HG02840 (cell line): ENCODE measurements at regions not wholly inside any gene's neighbourhood (a gene's known extent, or its start where the extent isn't known, plus 50 kb on each side); places are given as distances from the start of the nearest gene placed in this dataset.

Experiments used
- ATAC-seq: cut with Tn5 transposase; IDR thresholded peaks from one replicate; pipeline ENCODE4 v1.9.1; 2021; ENCODE audit warnings: mild to moderate bottlenecking, moderate library complexity, moderate number of reproducible peaks; ENCODE audit not compliant: unreplicated experiment, low FRiP score

DNA sequence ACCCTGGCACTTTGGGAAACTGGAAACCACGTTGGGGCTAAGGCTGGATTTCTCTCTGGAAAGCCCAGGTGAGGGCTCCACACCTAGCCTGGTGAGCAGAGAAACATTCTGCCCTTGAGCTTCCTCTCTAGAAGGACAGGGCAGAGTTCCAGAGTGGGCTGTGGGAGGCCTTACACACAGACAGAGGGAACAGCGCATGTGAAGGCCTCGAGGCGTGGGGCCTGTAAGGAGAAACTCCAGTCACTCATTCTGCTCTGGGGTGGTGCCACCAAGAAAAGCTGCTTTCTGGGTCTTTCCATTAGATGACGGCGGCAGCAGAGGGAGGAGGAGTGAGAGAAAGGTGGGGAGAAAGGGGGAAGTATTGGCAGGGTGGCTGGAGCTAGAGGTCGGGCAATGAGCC lies 183.1 kb downstream of the CHST1 start:
- ATAC-seq: no peak

DNA sequence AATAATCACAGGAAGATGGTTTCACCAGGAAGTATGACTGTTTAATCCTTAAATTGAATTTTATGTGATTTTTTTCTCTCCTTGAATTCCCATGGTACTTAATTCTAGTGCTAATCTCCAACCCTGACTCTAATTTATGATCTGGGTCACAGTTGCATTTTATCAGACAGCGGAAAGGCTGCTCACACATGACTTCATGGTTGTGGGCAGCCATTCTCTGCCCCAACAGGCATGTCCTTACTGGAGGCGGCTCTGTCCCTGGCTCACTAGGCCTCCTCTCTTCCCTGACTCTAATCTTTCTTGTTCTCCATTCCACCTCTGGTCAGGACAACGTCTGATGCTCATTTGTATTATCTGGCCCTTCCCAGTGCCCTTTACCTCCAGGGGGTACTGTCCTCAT lies 184.4 kb downstream of the CHST1 start:
- ATAC-seq: no peak

DNA sequence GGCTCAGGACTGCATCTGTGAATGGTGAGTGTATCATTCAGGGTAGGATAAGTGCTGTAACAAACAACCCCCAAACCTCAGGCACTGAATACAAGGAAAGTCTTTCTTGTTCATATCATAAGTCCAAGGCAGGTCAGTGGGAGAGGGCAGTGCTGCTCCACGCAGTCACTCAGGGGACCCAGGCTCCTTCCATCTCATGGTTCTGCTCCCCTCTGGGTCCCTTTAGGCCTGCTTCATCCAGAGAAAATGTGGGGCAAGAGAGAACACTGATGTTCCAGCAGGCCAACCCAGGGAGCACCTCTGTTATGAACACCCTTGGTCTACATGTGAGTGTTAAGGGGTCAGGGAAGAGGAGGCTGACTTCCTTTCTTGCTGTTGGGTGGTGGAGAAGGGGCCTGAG lies 187.8 kb downstream of the CHST1 start:
- ATAC-seq: no peak

DNA sequence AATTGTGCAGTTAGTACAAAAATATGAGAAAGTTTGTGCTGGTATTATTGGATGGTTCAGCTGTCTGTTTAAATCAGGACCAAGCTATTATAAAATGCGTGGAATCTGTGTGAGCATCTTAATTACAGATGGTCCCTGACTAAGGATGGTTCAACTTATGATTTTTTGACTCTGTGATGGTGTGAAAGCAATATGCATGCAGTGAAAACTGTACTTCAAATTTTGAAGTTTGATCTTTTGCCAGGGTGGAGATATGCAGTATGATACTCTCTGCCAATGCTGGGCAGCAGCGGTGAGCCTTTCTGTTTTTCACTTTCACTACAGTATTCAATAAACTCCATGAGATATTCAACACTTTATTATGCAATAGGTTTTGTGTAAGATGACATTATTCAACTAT lies 189.3 kb downstream of the CHST1 start:
- ATAC-seq: no peak

DNA sequence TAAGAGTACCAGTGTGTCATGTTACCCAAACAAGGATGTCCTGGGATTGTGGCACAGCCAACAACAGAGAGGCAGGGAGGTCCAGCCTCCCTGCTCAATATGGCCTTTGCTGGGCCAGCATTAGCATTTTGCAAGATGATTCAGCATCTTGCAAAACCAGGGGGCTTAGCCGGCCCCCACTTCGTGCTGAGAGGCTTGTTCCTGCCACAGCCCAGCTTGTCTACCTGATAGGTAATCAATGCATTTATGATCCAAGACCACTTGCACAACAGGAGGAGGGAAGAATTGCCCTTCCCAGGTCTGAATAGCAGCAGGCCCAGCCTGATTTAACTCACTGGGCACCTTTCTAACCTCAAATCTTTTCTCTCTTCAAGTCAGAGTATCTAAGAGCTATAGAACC lies 189.0 kb upstream of the SYT13 start:
- no peak for ATAC-seq

DNA sequence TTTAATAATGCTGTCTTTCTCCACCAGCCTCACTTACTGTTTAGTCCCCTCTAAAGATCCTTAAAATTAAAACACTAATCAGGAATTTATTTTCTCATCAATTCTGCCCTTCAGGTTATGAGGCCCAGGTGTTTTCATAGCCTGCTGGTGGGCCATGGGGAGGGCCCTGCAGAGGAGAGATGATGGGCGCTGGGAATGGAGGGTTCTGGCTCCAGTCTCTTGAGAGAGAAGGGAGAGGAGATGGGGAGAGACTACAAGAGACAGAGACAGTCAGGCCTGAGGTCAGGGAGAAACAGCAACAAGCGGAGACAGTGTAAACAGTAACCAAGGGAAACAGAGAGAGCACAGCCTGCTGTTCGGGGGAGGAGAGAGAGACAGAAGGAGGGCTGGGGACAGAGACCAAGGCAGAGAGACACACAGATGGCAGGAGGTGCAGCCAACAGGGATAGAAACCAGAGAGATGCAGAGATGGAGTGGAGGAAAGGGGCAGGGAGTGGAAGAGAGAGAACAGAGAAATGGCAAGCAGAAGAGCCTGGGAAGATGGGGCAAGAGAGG lies 187.3 kb upstream of the SYT13 start:
- no peak for ATAC-seq

DNA sequence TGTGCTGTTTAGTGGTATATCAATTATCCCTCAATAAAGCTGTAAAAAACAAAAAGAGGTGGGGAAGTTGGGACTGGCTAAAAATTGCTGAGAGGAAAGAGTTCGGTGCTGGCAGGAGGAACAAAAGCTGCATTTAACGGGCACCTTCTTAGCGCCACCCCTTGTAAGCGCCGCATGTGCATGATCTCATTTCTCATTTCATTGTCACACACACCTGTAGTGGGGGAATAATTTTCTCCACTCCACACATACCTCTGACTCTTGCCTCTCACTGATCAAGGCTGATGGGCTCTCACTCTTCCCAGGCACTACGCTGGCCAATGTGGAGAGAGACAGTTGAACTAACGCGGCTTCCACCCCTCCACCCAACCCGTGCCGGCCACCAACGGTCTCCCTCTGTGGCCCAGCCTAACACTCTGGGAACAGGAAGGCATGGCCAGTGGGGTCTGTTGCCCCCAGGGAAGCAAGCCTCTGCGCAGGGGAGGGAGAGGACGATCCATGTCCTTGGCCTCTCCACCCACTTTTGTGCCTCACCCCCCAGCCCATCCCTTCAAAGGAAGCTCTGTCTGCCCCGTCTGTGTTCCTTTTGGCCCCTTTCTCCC lies 186.7 kb upstream of the SYT13 start:
- no peak for ATAC-seq

DNA sequence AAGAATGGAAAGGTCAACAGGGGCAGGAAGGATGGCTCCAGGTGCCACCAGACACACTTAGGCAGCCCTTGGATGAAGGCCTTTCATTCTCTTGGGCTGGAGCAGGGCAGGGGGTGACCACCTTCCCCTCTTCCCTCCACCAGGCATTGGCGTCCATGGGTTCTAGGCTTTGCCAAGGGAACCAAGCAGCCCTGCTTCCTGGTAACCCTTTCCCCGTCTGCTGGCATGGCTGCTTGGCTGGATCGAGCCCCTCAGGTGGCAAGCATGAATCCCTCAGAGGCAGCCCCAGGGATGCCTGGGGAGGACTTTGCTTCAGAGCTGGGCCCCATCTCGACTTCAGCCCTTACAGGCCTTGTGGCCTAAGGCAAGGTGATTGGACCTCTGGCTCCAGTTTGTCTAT lies 185.1 kb upstream of the SYT13 start:
- no peak for ATAC-seq

DNA sequence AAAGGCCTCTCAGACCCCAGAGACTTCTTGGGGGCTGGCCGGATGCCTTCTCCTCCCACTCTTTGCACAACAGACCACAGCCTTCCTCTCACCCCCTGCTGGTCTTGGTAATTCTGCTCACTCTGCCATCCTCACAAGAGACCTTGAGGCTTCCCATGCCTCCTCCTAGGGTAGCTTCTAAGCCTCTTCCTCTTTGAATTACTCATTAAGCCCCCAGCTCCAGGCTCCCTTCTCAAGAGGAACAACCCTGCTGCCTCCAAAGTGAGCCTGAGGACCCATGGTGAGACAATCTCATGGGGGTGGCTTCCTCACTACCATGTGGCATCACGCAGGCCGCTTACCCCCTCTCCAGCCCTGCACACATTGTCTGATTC lies 184.6 kb upstream of the SYT13 start:
- no peak for ATAC-seq

DNA sequence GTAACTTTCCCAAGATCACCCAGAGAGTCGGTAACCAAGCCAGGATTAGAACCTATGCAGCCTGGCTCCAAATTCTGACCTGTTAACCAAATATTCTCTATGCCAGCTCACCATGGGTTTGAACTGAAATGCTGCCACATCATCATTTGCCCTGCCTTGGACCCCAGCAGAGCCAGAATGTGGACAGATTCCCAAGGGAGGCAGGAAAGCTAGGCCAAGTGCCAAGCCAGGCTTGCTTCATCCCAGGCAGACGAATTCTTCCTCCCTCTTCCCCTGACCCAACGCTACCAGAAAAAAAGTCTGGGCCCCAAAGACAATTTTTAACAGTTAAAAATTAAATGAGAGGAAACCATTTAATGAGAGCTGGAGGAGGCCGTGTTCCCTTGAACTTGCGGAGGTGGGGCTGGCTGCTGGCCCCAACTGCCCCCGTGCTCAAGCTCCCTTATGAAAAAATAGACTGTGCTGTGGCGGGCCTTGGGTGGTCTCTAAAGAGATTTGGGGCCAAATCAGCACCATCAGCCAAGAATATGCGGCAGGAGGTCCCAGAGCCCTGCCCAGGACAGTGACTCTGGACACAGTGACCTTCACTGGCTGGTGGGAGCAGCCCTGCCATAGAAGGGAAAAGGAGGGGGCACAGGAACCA lies 184.1 kb upstream of the SYT13 start:
- no peak for ATAC-seq

DNA sequence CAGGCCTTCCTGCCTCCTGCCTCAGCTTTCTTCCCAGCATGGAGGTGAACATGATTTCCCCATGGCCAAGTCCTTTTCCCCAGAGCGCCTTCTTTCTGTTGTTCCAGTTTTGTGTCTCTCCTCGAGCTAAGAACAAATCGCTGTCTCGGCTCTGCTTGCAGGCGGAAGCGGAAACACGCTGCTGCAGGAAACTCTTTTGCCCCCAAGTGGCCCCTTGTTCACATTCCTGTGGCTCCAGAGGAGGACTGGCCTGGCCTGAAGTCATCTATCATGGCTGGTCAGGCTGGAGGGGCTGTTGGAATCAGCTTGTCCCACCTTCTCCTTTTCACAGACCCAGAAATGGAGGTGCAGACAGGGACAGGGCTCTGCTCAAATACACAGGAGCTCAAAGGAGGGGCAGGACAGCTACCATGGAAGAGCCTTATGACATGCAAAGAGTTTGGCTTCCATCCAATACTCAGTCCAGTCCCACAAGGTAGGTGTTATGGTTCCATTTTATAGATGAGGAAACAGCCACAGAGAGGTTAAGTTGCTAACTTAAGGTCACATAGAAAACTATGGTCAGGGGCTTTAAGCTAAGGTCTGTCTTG lies 182.2 kb upstream of the SYT13 start:
- no peak for ATAC-seq

DNA sequence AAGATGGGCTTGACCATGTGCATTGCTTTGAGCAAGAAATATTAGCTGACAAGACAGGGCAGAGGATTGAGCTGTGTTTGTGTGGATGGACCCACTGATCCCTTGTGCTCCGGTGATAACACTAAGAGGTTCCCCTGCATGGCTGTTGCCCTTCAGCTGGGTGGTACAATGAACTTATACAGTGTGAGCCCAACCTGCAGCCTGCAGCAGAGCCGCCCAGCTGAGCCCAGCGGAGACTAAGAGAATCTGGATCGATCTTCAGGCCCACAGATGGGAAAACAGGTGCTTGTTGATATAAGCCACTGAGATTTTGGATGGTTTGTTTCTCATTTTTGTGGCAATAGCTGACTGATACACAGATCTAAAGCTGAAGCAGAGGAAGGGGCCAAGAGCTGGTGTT lies 177.4 kb upstream of the SYT13 start:
- ATAC-seq: no peak

DNA sequence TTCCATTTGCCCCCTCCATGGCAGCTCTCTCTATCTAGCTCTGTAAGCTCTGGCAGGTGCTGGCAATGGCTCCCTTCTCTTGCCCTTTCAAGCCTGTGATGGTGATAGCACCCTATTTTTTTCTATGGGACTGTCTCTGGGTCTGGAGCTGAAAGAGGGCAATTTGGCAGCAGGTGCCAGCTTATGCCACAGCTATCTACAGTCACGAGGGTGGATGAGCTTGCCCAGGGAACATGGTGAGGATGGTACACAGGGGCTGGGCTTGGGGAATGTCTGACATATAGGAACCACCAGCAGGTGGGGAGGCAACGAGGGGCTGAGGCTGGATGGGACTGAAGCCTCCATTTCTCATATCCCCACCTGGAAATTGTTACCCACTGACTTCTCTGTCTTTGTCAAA lies 175.4 kb upstream of the SYT13 start:
- no peak for ATAC-seq

DNA sequence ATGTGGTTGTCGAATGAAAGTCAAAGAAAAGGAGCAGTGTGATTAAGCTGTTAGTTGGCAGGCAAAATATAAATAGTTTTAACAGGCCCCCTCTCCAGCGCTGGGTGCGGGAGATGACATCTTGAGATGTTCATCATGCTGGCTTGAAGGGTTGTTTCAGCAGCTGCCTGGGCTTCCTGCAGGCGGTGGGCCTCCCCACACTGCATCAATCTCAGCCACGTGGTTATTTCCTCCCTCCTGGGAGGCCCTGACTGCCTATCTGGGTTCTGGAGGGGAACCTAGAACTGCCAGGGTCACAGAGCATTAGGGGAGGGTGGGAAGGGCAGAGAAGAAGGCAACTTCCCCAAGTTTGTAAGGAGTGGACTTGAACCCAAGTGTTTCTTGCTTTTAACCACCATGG lies 173.3 kb upstream of the SYT13 start:
- no peak for ATAC-seq

DNA sequence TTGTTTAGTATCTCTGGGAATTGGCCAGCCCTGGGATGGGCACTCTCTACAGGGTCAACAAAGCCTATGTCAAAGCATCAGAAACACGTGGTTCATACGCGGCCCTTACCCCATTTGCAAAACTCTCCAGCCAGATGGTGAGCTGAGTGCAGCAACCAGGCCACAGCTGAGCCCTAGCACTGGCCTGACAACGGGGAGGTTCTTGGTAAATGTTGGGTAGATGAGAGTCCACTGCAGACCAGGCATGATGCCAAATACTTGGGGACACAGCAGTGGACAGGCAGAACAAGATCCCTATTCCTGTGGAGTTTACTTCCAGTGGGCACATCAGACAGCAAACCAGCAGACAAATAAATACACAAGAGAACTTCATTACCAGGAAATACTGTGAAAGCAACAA lies 172.1 kb upstream of the SYT13 start:
- no peak for ATAC-seq

DNA sequence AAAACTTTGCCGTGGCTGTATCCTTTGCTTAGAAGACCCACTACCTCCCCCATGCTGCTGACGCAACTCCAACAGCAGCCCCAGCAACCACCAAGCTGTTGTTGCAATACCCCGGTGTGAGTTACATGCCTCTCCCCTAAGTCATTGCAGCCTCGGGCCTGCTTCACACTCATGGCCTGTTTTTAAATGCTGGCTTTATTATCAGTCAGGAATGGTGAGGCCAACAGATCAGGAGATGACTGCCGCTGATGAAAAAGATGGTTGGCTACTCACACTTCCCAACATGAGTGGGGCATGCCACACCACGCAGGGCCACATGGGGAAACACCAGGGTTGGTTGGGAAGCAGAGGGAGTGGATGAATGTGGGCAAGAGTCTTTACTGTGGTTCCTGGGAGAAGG lies 171.5 kb upstream of the SYT13 start:
- ATAC-seq: no peak

DNA sequence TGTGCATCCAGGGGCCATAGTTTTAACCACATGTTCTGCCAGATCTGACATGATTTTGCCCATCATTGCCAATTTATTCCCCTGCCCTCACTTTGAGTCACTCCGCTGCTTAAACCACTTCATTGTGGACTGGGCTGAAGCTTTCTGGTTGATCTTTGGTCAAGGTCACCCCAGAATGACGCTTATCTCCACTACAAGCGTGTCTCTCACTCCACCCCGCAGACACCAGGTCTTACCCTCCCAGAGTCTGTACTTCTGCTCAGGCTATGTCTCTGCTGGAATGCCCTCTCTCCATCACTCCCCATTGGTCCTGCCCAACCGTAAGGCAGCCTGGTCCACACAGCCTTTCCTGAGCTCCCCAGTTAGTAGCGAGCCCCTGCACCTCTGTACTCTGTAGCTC lies 170.5 kb upstream of the SYT13 start:
- no peak for ATAC-seq

DNA sequence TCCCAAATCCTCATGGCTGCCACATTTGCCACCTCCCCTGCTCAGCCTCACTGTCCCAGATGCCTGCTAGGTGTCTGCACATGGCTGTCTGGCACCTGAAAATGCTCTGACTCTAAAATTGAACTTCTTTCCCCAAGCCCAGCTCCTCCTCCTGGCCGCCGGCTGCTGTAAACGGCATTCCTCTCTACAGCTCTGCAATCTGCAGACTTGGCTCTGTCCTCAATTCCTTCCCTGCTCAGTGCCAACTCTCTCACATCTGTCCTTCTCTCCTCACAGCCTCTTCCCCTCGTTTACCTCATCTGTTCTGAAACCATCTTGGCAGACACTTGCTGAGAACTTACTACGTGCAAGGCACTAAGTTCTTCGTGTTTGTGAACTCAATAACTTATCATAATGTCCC lies 169.4 kb upstream of the SYT13 start:
- no peak for ATAC-seq

DNA sequence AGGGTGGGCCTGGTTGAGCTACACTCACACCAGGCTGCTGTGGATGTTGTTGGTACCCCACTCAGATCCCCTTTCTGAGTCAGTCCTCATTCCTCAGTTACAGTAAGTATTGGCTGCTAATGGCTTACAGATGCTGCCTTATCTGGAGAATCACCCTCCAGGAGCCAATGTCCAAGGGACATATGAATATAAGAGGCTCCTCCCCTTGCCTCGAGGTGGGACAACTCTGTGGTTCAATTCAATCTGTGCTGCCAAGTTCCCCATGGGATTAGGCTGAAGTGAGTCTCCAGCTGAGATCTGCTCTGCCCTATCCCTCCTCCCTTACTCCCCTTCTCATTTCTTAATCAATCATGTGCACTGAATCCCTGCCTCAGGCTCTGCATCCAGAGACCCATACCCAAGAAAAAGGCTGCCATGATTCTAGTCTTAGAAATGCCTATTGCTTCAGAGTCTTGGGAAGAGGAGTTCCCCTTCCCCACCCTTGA lies 168.8 kb upstream of the SYT13 start:
- no peak for ATAC-seq

DNA sequence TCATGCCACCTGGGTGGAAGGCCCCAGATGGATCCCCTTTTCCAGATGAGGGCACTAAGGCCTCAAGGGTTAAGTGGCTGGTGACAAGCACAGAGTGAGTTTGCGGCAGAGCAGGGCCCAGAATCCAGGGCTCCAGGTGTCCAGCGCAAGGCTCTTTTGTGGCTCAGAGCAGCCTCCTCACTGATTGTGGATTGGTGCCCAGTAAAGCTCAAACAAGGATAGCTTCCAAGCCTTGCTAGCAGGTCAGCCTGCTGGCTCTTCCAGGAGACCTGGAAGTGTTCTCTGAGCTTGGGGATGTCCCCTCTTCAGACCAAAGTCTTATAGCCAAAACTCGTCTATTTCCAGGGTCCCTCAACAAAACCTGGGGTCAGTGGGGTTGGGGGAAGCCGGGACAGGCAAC lies 167.6 kb upstream of the SYT13 start:
- ATAC-seq: no peak

DNA sequence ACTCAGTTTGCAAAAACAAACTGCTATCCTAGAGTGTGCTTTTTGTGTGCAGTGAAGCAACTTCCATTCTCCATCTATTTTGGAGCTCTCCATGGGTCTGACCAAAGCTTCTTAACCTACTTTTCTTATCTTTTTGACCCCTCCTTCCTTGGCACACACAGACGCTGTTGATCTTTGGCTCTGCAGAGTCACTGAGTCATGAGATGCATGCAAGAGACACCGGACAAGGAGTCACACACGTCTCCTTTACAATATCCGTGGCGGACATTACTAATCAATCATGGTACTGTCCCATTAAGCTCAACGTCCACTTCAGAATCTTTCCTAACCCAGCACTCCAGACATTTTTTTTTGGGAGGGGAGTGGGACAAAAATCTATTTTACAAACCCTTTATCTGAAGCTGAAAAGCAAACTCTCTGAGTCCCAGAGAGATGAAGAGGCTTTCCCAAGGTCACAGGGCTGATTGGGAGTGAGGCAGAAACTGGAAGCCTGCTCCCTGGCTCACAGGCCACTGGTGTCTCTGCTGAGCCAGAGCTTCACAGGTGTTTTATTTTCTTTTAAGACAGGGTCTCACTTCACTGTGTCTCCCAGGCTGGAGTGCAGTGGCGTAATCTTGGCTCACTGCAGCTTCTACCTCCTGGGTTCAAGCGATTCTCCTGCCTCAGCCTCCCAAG lies 165.8 kb upstream of the SYT13 start:
- ATAC-seq: no peak
